Naive thymus-derived CD4-positive, alpha-beta T cell (primary cell): ENCODE measurements at regions not wholly inside any gene's neighbourhood (a gene's known extent, or its start where the extent isn't known, plus 50 kb on each side); places are given as distances from the start of the nearest gene placed in this dataset.

Source experiments
- ATAC-seq: fragments of 150-1000 bp; cut with Tn5 transposase; 2 replicates; pipeline ENCODE4 v1.10.0; 2021; ENCODE audit warnings: mild to moderate bottlenecking, moderate library complexity
- CTCF ChIA-PET: fragments of 350-600 bp; sonication (Branson Sonifier 250); formaldehyde crosslinking; loops from one replicate; lab custom pipeline; 2021; ENCODE audit warnings: antibody characterized with exemption; lab: Charles Lee
- POLR2A ChIA-PET: fragments of 350-600 bp; sonication (Branson Sonifier 250); formaldehyde crosslinking; loops from one replicate; lab custom pipeline; 2021; ENCODE audit warnings: antibody characterized with exemption, inconsistent platforms; lab: Charles Lee
- DNase-seq, 9 donors: peaks; one replicate each; pipeline versions ENCODE4 v3.0.0 to v3.0.0-alpha.2; 2020 to 2022; ENCODE audit warnings: mixed read lengths in 1 of 9
- H3K27ac ChIP-seq: one replicate; pipeline ENCODE4 v1.7.0; 2013; ENCODE audit warnings: mild to moderate bottlenecking, low read depth, low read length, moderate library complexity
- H3K27me3 ChIP-seq, 2 donors: one replicate each; pipeline ENCODE4 v1.7.0; 2013; ENCODE audit warnings: low read length in 2 of 2, mild to moderate bottlenecking in 2 of 2, moderate library complexity in 2 of 2; ENCODE audit not compliant: control insufficient read depth in 2 of 2, insufficient read depth in 2 of 2
- H3K36me3 ChIP-seq, 3 experiments: 1 replicate in 2 of 3; 2 replicates in 1 of 3; pipeline ENCODE4 v1.7.0; 2013; ENCODE audit warnings: low read length in 3 of 3, mild to moderate bottlenecking in 3 of 3, moderate library complexity in 1 of 3; ENCODE audit not compliant: insufficient read depth in 3 of 3, control insufficient read depth in 2 of 3
- H3K4me1 ChIP-seq, 2 donors: one replicate each; pipeline ENCODE4 v1.7.0; 2013; ENCODE audit warnings: low read length in 2 of 2, mild to moderate bottlenecking in 2 of 2, moderate library complexity in 1 of 2; ENCODE audit not compliant: control insufficient read depth in 2 of 2, insufficient read depth in 2 of 2
- H3K4me3 ChIP-seq: 2 replicates; pipeline ENCODE4 v1.7.0; 2013; ENCODE audit warnings: mild to moderate bottlenecking, low read length
- H3K9me3 ChIP-seq, 3 experiments: 1 replicate in 2 of 3; 2 replicates in 1 of 3; pipeline ENCODE4 v1.7.0; 2013; ENCODE audit warnings: low read length in 3 of 3; ENCODE audit not compliant: control insufficient read depth in 2 of 3
- H3K27ac Mint-ChIP-seq, 9 donors: one replicate each; pipeline ENCODE4 v1.8.0; 2020 to 2022; ENCODE audit warnings: mixed read lengths in 9 of 9, mild to moderate bottlenecking in 8 of 9, moderate library complexity in 5 of 9, inconsistent platforms in 2 of 9
- H3K27me3 Mint-ChIP-seq, 5 donors: one replicate each; pipeline ENCODE4 v1.8.0; 2021 to 2022; ENCODE audit warnings: mixed read lengths in 5 of 5, mild to moderate bottlenecking in 1 of 5
- H3K36me3 Mint-ChIP-seq, 5 donors: one replicate each; pipeline ENCODE4 v1.8.0; 2020 to 2022; ENCODE audit warnings: mixed read lengths in 5 of 5, mild to moderate bottlenecking in 3 of 5, inconsistent platforms in 1 of 5
- H3K4me1 Mint-ChIP-seq, 7 donors: one replicate each; pipeline ENCODE4 v1.8.0; 2020 to 2022; ENCODE audit warnings: mixed read lengths in 7 of 7, mild to moderate bottlenecking in 3 of 7, inconsistent platforms in 1 of 7
- H3K4me3 Mint-ChIP-seq, 10 donors: one replicate each; pipeline ENCODE4 v1.8.0; 2020 to 2022; ENCODE audit warnings: mild to moderate bottlenecking in 10 of 10, mixed read lengths in 10 of 10, moderate library complexity in 6 of 10, inconsistent platforms in 2 of 10
- H3K9me3 Mint-ChIP-seq, 11 donors: one replicate each; pipeline ENCODE4 v1.8.0; 2020 to 2022; ENCODE audit warnings: mixed read lengths in 11 of 11, mild to moderate bottlenecking in 4 of 11, inconsistent platforms in 1 of 11, moderate library complexity in 1 of 11
- intact Hi-C, 2 donors: fragments of 100-400 bp; cut with micrococcal nuclease; formaldehyde crosslinking; loops; one replicate each; pipeline ENCODE4 v1.15.1; 2023

GRCh38 chr4:22030307-22030706 lies 81.7 kb upstream of the KCNIP4 start:
- Mint-ChIP-seq H3K27me3 (no peaks in the 10 kb centered on the region), H3K9me3 (peaks cover 0 to 18% (median 3%) of the 10 kb centered on the region in 11 donors)
- ATAC-seq: no peak

GRCh38 chr4:22029803-22030202 lies 81.2 kb upstream of the KCNIP4 start:
- no peak for DNase-seq
- H3K9me3 ChIP-seq: no peaks in the 10 kb centered on the region
- no peaks in the 10 kb centered on the region for H3K27me3 ChIP-seq
- no peak overlapping the region for H3K27ac ChIP-seq
- Mint-ChIP-seq H3K27me3 (no peaks in the 10 kb centered on the region), H3K27ac (no peak overlapping the region), H3K36me3 (peaks cover 0 to 4% (median 0%) of the 10 kb centered on the region in 5 donors), H3K4me3 (no peak overlapping the region), H3K9me3 (peaks cover 0 to 19% (median 4%) of the 10 kb centered on the region in 11 donors), H3K4me1 (no peaks in the 10 kb centered on the region)
- no peak overlapping the region for H3K4me3 ChIP-seq
- ChIA-PET CTCF (no interaction called here), POLR2A (no interaction called here)
- ATAC-seq: no peak
- intact Hi-C loops: no loop called here
- no peaks in the 10 kb centered on the region for H3K36me3 ChIP-seq
- no peaks in the 10 kb centered on the region for H3K4me1 ChIP-seq

More at GRCh38 chr4:22030307-22030706, 81.7 kb upstream of the KCNIP4 start:
- H3K9me3 ChIP-seq: no peaks in the 10 kb centered on the region
- ChIA-PET CTCF (no interaction called here), POLR2A (no interaction called here)
- H3K36me3 Mint-ChIP-seq: peaks cover 0 to 4% (median 0%) of the 10 kb centered on the region in 5 donors
- intact Hi-C loops: no loop called here
- H3K4me3 Mint-ChIP-seq: no peak overlapping the region
- H3K4me3 ChIP-seq: no peak overlapping the region
- no peaks in the 10 kb centered on the region for H3K36me3 ChIP-seq
- DNase-seq: no peak
- H3K27ac ChIP-seq: no peak overlapping the region
- no peaks in the 10 kb centered on the region for H3K27me3 ChIP-seq
- peaks cover 0 to 1% (median 0%) of the 10 kb centered on the region in 7 donors for H3K4me1 Mint-ChIP-seq
- no peak overlapping the region for H3K27ac Mint-ChIP-seq
- H3K4me1 ChIP-seq: no peaks in the 10 kb centered on the region

GRCh38 chr4:22021106-22021505 lies 72.5 kb upstream of the KCNIP4 start:
- H3K27me3 ChIP-seq: no peaks in the 10 kb centered on the region
- Mint-ChIP-seq H3K4me3 (no peak overlapping the region), H3K9me3 (peaks cover 0 to 7% (median 1%) of the 10 kb centered on the region in 11 donors), H3K27ac (no peak overlapping the region), H3K4me1 (no peaks in the 10 kb centered on the region), H3K36me3 (no peaks in the 10 kb centered on the region), H3K27me3 (no peaks in the 10 kb centered on the region)
- H3K4me3 ChIP-seq: no peak overlapping the region
- CTCF ChIA-PET: no interaction called here
- DNase-seq (no peak), ATAC-seq (no peak)
- intact Hi-C loops: no loop called here
- H3K27ac ChIP-seq: no peak overlapping the region
- H3K36me3 ChIP-seq: no peaks in the 10 kb centered on the region
- no peaks in the 10 kb centered on the region for H3K4me1 ChIP-seq
- H3K9me3 ChIP-seq: no peaks in the 10 kb centered on the region
- POLR2A ChIA-PET: interaction anchor here (0.6 kb wide), 1 partner anchor 14 kb away, joined by 5 read pairs; no protein-coding TSS in a partner anchor

GRCh38 chr4:22020129-22020528 lies 71.6 kb upstream of the KCNIP4 start:
- DNase-seq (no peak), ATAC-seq (no peak)
- Histone ChIP-seq H3K4me1 (no peaks in the 10 kb centered on the region), H3K27me3 (no peaks in the 10 kb centered on the region), H3K4me3 (no peak overlapping the region), H3K27ac (no peak overlapping the region), H3K36me3 (no peaks in the 10 kb centered on the region), H3K9me3 (no peaks in the 10 kb centered on the region)
- CTCF ChIA-PET: no interaction called here
- peaks cover 0 to 7% (median 0%) of the 10 kb centered on the region in 11 donors for H3K9me3 Mint-ChIP-seq
- H3K27me3 Mint-ChIP-seq: no peaks in the 10 kb centered on the region
- H3K36me3 Mint-ChIP-seq: no peaks in the 10 kb centered on the region
- intact Hi-C loops: no loop called here
- no peaks in the 10 kb centered on the region for H3K4me1 Mint-ChIP-seq
- no peak overlapping the region for H3K27ac Mint-ChIP-seq
- H3K4me3 Mint-ChIP-seq: no peak overlapping the region
- POLR2A ChIA-PET: no interaction called here

GRCh38 chr4:22019676-22020075 lies 71.1 kb upstream of the KCNIP4 start:
- POLR2A ChIA-PET: no interaction called here
- Histone ChIP-seq H3K9me3 (no peaks in the 10 kb centered on the region), H3K27ac (no peak overlapping the region), H3K4me3 (no peak overlapping the region), H3K36me3 (no peaks in the 10 kb centered on the region), H3K4me1 (no peaks in the 10 kb centered on the region), H3K27me3 (no peaks in the 10 kb centered on the region)
- DNase-seq (no peak), ATAC-seq (no peak)
- Mint-ChIP-seq H3K4me1 (no peaks in the 10 kb centered on the region), H3K4me3 (no peak overlapping the region), H3K9me3 (peaks cover 0 to 7% (median 0%) of the 10 kb centered on the region in 11 donors), H3K27me3 (no peaks in the 10 kb centered on the region), H3K36me3 (no peaks in the 10 kb centered on the region), H3K27ac (no peak overlapping the region)
- CTCF ChIA-PET: no interaction called here
- intact Hi-C loops: no loop called here

- Histone ChIP-seq H3K4me1 (no peaks in the 10 kb centered on the region), H3K9me3 (no peaks in the 10 kb centered on the region), H3K27me3 (no peaks in the 10 kb centered on the region), H3K4me3 (no peak overlapping the region), H3K27ac (no peak overlapping the region), H3K36me3 (no peaks in the 10 kb centered on the region)
- DNase-seq: no peak
- H3K27ac Mint-ChIP-seq: no peak overlapping the region
- POLR2A ChIA-PET: no interaction called here
- H3K27me3 Mint-ChIP-seq: no peaks in the 10 kb centered on the region
- H3K36me3 Mint-ChIP-seq: no peaks in the 10 kb centered on the region
- no peak overlapping the region for H3K4me3 Mint-ChIP-seq
- no peak for ATAC-seq
- CTCF ChIA-PET: no interaction called here
- H3K4me1 Mint-ChIP-seq: no peaks in the 10 kb centered on the region
- intact Hi-C loops: no loop called here
- H3K9me3 Mint-ChIP-seq: peaks cover 0 to 5% (median 0%) of the 10 kb centered on the region in 11 donors
Observed at GRCh38 chr4:22014222-22014741, 65.7 kb upstream of the KCNIP4 start.

GRCh38 chr4:22003878-22004277 lies 55.3 kb upstream of the KCNIP4 start:
- H3K9me3 Mint-ChIP-seq: peaks cover 0 to 14% (median 4%) of the 10 kb centered on the region in 11 donors
- H3K36me3 Mint-ChIP-seq: no peaks in the 10 kb centered on the region
- H3K36me3 ChIP-seq: no peaks in the 10 kb centered on the region
- no peaks in the 10 kb centered on the region for H3K4me1 ChIP-seq
- ATAC-seq (no peak), DNase-seq (no peak)
- no peak overlapping the region for H3K4me3 ChIP-seq
- no peak overlapping the region for H3K27ac ChIP-seq
- no peaks in the 10 kb centered on the region for H3K4me1 Mint-ChIP-seq
- no peaks in the 10 kb centered on the region for H3K27me3 Mint-ChIP-seq
- H3K27me3 ChIP-seq: no peaks in the 10 kb centered on the region
- no peak overlapping the region for H3K27ac Mint-ChIP-seq
- no peaks in the 10 kb centered on the region for H3K9me3 ChIP-seq
- H3K4me3 Mint-ChIP-seq: no peak overlapping the region
- ChIA-PET CTCF (no interaction called here), POLR2A (no interaction called here)
- intact Hi-C loops: no loop called here
